ENCODE measurements at regions not wholly inside any gene's neighbourhood (a gene's known extent, or its start where the extent isn't known, plus 50 kb on each side); places are given as distances from the start of the nearest gene placed in this dataset. TPM values are rescaled to one million over a fixed set of nuclear protein-coding genes. Genes with fewer than 3 reads are reported as not detected.

GRCh38 chr2:143823876-143824275 is 694.7 kb downstream of the ARHGAP15 start:
- ChIA-PET POLR2A (no interaction called here), CTCF (no interaction called here)
- TF ChIP-seq, protein P1, sequence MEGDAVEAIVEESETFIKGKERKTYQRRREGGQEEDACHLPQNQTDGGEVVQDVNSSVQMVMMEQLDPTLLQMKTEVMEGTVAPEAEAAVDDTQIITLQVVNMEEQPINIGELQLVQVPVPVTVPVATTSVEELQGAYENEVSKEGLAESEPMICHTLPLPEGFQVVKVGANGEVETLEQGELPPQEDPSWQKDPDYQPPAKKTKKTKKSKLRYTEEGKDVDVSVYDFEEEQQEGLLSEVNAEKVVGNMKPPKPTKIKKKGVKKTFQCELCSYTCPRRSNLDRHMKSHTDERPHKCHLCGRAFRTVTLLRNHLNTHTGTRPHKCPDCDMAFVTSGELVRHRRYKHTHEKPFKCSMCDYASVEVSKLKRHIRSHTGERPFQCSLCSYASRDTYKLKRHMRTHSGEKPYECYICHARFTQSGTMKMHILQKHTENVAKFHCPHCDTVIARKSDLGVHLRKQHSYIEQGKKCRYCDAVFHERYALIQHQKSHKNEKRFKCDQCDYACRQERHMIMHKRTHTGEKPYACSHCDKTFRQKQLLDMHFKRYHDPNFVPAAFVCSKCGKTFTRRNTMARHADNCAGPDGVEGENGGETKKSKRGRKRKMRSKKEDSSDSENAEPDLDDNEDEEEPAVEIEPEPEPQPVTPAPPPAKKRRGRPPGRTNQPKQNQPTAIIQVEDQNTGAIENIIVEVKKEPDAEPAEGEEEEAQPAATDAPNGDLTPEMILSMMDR (IDR thresholded peaks at IDR 0.05; ENCODE audit: insufficient read depth, low read depth, low read length), result no peak
- Histone ChIP-seq H3K4me3 (ENCODE audit: low read depth, low read length) (no peak overlapping the region), H3K36me3 (ENCODE audit: control insufficient read depth, insufficient read depth, low read length) (no peaks in the 10 kb centered on the region), H3K27me3 (ENCODE audit: control insufficient read depth, insufficient read depth, low read length) (no peaks in the 10 kb centered on the region)
- no peak for DNase-seq (ENCODE audit: low read depth)

DNA sequence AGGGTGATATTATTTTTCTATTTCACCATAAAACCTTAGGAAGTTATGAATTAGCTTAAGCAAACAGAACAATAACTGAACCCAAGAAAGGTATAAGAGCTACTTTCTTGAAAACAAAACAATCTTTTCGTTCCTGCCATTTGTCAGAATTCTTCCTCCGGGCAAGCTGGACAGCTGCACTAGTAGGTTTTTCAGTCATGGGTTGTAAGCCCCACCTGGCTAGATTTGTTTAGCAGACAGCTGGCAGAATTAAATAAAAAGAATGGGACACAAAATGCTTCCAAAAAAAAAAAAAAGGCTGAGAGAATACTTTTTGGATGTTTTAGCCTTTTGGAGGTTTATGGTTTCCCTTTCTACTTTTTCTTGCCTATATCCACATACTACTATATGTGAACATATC is 694.1 kb downstream of the ARHGAP15 start:
- H3K36me3 ChIP-seq (ENCODE audit: control insufficient read depth, insufficient read depth, low read length), result no peaks in the 10 kb centered on the region
- no peaks in the 10 kb centered on the region for H3K27me3 ChIP-seq (ENCODE audit: control insufficient read depth, insufficient read depth, low read length)
- POLR2A ChIA-PET, result no interaction called here
- CTCF ChIA-PET, result no interaction called here
- H3K4me3 ChIP-seq (ENCODE audit: low read depth, low read length), result no peak overlapping the region
- DNase-seq (ENCODE audit: low read depth), result no peak
- TF ChIP-seq, protein P1 (IDR thresholded peaks at IDR 0.05; ENCODE audit: insufficient read depth, low read depth, low read length), result no peak

DNA sequence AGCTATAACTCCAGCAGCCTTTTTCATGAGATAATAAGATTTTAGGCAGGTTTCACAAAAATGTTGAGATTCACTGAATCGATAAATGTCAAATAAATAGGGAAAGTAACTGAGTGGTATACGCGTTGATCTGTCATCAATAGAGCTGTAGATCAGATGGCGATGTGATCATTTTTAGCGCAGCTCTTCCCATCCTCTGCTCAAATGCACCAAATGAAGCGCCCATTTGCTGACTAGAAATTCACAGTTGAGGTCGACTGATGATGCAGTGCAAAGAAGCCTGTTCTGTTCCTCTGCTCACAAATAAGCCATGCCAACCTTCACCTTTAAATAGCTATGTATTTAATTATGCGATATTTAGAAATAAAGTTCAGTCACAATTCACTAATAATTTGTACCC is 693.5 kb downstream of the ARHGAP15 start:
- TF ChIP-seq, protein P1 (IDR thresholded peaks at IDR 0.05; ENCODE audit: insufficient read depth, low read depth, low read length), result no peak
- Histone ChIP-seq H3K27me3 (ENCODE audit: control insufficient read depth, insufficient read depth, low read length) (no peaks in the 10 kb centered on the region), H3K4me3 (ENCODE audit: low read depth, low read length) (no peak overlapping the region), H3K36me3 (ENCODE audit: control insufficient read depth, insufficient read depth, low read length) (no peaks in the 10 kb centered on the region)
- no peak for DNase-seq (ENCODE audit: low read depth)
- POLR2A ChIA-PET, result no interaction called here
- CTCF ChIA-PET, result no interaction called here

DNA sequence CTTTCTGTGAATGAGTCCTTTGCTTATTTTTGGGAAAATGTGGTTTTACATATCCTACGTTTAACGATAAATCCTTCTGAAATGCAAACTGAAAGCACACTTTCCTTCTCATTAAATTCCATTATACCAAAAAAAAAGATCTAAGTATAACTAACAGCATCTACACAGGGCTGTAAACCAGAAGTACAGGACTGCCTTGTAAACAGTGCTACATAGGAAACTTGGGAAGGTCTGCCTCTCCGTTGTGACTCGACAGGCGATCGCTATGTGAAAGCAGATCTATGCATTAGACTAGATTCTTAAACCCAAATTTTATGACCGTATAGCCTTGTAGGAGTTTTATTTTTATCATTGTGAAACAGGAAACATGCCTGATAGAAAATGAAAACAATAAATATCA is 690.5 kb downstream of the ARHGAP15 start:
- POLR2A ChIA-PET, result interaction anchor here (0.6 kb wide), 1 partner anchor 40 kb away, joined by 4 read pairs; no protein-coding TSS in a partner anchor

GRCh38 chr2:143819190-143819735 is 690.0 kb downstream of the ARHGAP15 start:
- TF ChIP-seq, protein P1 (IDR thresholded peaks at IDR 0.05; ENCODE audit: insufficient read depth, low read depth, low read length), result no peak
- no peak for DNase-seq (ENCODE audit: low read depth)
- POLR2A ChIA-PET, result interaction anchor here (0.6 kb wide), 1 partner anchor 40 kb away, joined by 4 read pairs; no protein-coding TSS in a partner anchor
- H3K36me3 ChIP-seq (ENCODE audit: control insufficient read depth, insufficient read depth, low read length), result no peaks in the 10 kb centered on the region
- CTCF ChIA-PET, result no interaction called here
- H3K27me3 ChIP-seq (ENCODE audit: control insufficient read depth, insufficient read depth, low read length), result no peaks in the 10 kb centered on the region
- H3K4me3 ChIP-seq (ENCODE audit: low read depth, low read length), result no peak overlapping the region

More for the DNA sequence above, 690.5 kb downstream of the ARHGAP15 start:
- TF ChIP-seq, protein P1 (IDR thresholded peaks at IDR 0.05; ENCODE audit: insufficient read depth, low read depth, low read length), result no peak
- H3K36me3 ChIP-seq (ENCODE audit: control insufficient read depth, insufficient read depth, low read length), result no peaks in the 10 kb centered on the region
- no peak for DNase-seq (ENCODE audit: low read depth)
- H3K4me3 ChIP-seq (ENCODE audit: low read depth, low read length), result peak overlapping the region; percentile 9; the same call in 1 of the 2 replicates
- CTCF ChIA-PET, result no interaction called here
- no peaks in the 10 kb centered on the region for H3K27me3 ChIP-seq (ENCODE audit: control insufficient read depth, insufficient read depth, low read length)

Small RNAs in the stretch of these regions (small RNA-seq; reads per million reads assigned to genes)
- not detected for gene RF00019 (ENCODE audit: insufficient read length, low read depth, low replicate concordance)
